22Rv1 (cell line): ENCODE measurements at regions not wholly inside any gene's neighbourhood (a gene's known extent, or its start where the extent isn't known, plus 50 kb on each side); places are given as distances from the start of the nearest gene placed in this dataset.

Experiments used
- H3K27ac ChIP-seq: fragments of 450-650 bp; 2 replicates; pipeline ENCODE4 v1.5.1; 2017
- ZFX ChIP-seq: fragments of 450-650 bp; IDR thresholded peaks from 2 replicates; pipeline ENCODE4 v1.6.1; 2017; ENCODE audit warnings: antibody characterized with exemption, borderline replicate concordance
- TF ChIP-seq, protein P1 (sequence below): fragments of 450-650 bp; IDR thresholded peaks from 2 replicates; pipeline ENCODE4 v1.5.1; 2017; ENCODE audit warnings: mild to moderate bottlenecking

DNA sequence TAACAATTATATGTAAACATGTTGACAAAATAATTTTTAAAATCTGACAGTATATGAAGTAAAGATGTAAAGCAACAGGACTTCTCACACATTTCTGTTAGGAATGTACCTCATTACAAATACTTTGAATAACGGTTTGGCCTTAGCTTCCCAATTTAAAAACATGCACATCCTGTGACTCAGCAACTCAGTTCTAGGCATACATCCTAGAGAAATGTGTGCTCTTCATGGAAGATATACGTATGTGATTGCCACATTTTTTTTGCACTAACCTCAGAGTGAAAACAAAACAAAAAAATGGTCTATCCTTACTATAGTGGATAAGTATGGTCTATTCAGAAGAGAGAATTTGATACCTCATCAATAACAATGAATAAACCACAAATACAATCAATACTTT lies 314.6 kb downstream of the LIG4 start:
- no peak overlapping the region for H3K27ac ChIP-seq
- no peak for TF ChIP-seq ZFX
- TF ChIP-seq, protein P1, sequence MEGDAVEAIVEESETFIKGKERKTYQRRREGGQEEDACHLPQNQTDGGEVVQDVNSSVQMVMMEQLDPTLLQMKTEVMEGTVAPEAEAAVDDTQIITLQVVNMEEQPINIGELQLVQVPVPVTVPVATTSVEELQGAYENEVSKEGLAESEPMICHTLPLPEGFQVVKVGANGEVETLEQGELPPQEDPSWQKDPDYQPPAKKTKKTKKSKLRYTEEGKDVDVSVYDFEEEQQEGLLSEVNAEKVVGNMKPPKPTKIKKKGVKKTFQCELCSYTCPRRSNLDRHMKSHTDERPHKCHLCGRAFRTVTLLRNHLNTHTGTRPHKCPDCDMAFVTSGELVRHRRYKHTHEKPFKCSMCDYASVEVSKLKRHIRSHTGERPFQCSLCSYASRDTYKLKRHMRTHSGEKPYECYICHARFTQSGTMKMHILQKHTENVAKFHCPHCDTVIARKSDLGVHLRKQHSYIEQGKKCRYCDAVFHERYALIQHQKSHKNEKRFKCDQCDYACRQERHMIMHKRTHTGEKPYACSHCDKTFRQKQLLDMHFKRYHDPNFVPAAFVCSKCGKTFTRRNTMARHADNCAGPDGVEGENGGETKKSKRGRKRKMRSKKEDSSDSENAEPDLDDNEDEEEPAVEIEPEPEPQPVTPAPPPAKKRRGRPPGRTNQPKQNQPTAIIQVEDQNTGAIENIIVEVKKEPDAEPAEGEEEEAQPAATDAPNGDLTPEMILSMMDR, result no peak

DNA sequence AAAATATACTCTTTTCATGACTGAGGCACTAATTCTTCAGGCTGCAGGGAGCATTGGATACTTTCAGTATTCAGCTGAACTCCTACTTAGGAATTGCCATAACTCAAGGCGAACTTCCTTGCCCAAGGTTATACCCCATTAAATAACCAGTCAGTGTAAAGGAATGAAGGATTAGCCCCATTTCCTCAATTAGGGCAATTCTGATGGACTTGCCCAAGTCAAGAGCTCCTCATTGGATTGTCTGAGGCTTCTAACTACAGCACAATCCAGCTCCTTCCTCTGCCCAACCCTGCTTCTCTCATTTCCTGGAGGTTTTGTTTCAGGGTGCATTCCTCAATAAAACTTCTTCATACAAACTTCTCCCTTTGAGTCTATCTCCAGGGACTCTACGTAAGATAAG lies 329.2 kb downstream of the LIG4 start:
- H3K27ac ChIP-seq, result no peak overlapping the region
- TF ChIP-seq, protein P1, result no peak
- TF ChIP-seq ZFX, result no peak

DNA sequence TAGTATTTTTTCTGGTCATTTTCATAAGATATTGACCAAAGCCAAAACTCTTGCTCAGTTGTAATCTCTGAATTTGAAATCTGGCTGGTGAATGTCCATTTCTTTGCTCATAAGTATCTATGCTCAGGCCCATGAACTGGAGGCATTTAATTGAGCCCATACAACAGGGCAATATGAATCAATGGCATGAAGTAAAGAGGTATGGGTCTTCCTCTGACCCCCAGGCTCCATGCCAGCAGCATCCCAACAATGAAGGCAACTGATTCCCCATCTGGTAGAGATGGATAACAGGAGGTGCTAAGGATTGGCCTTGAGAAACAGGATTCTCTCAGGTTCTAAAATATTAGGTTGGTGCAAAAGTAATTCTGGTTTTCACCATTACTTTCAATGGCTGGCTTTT lies 330.8 kb downstream of the LIG4 start:
- TF ChIP-seq, protein P1, result no peak
- TF ChIP-seq ZFX, result no peak
- H3K27ac ChIP-seq, result no peak overlapping the region

DNA sequence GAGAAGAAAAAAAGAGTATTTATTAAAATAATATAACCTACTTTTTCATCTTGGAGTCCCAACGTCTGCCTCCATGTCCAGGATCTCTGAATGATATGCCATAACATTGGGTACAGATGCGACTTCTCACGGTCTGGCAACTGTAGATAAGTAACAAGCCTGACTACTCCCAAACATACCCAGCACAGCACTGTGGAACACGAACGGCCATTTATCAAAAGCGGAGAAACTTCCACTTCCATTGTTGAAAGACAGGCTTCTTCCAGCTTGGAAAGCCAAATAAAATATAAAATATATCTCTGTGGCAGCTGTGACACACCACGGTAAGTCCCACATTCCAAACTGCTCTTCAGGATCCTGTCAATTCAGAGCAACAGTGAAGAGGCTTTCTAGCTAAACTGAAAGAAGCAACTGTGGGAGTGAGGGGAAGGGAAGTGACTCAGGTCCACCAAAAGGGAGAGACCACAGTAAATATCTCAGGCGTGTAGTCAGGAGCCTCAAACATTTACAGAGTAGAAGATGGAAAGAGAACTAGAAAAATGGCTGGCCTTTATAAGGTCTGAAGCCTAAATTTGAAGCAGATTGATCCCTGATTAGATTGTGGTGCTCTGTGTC lies 331.7 kb downstream of the LIG4 start:
- H3K27ac ChIP-seq, result no peak overlapping the region
- TF ChIP-seq, protein P1, result no peak
- no peak for TF ChIP-seq ZFX

DNA sequence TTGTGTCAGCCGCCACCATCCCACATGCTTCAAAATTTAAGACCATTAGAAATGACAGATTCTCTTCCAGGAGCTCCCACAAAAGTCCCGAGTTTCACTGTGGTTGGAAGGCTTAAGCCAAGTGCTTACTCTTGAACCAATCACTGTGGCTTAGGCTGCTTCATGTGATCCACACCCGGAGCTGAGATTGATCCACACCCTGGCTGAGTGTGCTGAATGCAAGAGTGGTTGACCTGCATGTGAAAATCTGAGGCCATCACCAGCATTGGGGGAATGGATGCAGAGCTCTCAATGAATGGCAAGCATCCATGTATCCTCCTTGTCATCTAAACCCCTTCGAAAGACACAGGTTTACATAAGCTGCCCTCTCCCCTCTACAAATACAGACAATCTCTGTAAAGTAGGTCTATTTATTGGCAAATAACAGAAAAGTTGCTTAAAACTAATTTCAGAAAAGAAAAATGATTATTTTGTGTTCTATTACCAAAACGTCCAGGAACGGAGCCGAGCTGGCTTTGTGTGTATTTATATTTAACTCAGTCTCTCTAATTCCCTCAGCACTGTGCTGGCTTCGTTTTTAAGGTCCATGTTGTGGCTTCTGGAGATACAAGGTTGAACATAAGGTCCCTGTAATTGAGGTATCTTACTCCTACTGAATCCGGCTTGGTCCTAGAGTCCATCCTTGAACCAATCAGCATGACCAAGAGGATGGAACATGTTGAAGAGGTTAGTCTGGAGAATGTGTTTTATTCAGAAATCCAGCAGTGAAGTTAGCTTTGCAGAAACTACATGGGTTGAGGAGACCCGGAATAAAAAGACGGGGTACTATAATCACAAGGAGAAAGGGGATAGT lies 332.4 kb downstream of the LIG4 start:
- no peak for TF ChIP-seq ZFX
- TF ChIP-seq, protein P1, result no peak

DNA sequence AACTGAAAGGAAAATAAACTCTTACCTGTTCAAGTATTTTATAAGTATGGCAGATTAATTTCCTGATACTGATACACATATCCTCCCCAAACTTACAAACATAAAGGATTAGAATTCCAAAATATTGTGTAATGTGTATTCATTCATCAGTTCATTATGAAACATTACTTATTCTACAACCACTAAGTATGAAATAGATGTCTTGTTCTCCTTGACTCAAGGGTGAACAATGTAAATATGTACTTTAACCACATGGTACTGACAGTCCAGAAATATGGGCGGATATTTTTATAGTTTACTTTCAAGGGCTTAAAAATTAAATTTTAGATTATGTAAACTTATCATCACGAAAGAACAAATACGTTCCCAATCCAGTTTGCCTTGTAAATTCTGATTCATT lies 334.0 kb downstream of the LIG4 start:
- H3K27ac ChIP-seq, result no peak overlapping the region
- no peak for TF ChIP-seq ZFX
- TF ChIP-seq, protein P1, result no peak

More for the DNA sequence above, 332.4 kb downstream of the LIG4 start:
- no peak overlapping the region for H3K27ac ChIP-seq

DNA sequence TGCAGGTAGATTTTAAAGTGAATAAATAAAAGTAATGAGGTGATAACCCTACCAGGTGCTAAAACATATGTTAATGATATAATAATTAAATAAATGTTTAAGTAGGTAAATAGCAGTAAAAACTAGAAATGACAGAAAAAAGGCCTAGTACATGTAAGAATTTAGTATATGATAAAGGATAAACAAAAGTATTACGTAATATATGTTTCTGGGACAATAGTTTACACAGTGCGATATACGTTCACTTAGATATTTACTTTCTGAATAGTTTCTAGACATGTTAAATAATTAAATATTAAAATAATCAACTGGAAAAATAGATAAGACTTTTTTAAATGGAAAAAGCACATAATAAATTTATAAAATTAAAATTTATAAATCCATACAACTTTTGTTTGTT lies 340.9 kb downstream of the LIG4 start:
- TF ChIP-seq ZFX, result no peak
- TF ChIP-seq, protein P1, result no peak
- H3K27ac ChIP-seq, result no peak overlapping the region
